ENCODE measurements at regions not wholly inside any gene's neighbourhood (a gene's known extent, or its start where the extent isn't known, plus 50 kb on each side); places are given as distances from the start of the nearest gene placed in this dataset.
A peak's percentile ranks its signal among the peaks of the same experiment; 100 is the strongest.

GRCh38 chr6:26184367-26184891 lies 97.2 kb downstream of the HFE start:
- Histone ChIP-seq H3F3A (ENCODE audit: low read depth) (peaks cover 3% of the 10 kb centered on the region), H3K9me3 (ENCODE audit: insufficient read depth, low read depth, low read length) (no peaks in the 10 kb centered on the region), H3K9me2 (replicated peaks; ENCODE audit: low read depth, low read length) (no peaks in the 10 kb centered on the region), H3K79me2 (ENCODE audit: insufficient read depth, low read length) (no peaks in the 10 kb centered on the region), H4K20me1 (ENCODE audit: insufficient read depth, low read length, poor library complexity, severe bottlenecking) (no peaks in the 10 kb centered on the region), H2AFZ (ENCODE audit: low read length) (no peak overlapping the region), H3K9ac (ENCODE audit: low read depth, low read length, poor library complexity, severe bottlenecking) (peak overlapping the region; percentile 96), H3K4me2 (ENCODE audit: low read depth, low read length, poor library complexity, severe bottlenecking) (peak overlapping the region; percentile 55), H3K4me3 (ENCODE audit: low read length, poor library complexity, severe bottlenecking) (peak overlapping the region; percentile 65), H3K27me3 (ENCODE audit: insufficient read depth, low read length, poor library complexity, severe bottlenecking) (no peaks in the 10 kb centered on the region), H3K4me1 (ENCODE audit: insufficient read depth, low read length, poor library complexity, severe bottlenecking) (peaks cover 47% of the 10 kb centered on the region), H3K36me3 (ENCODE audit: insufficient read depth, low read length) (no peaks in the 10 kb centered on the region)
- TF ChIP-seq CTCF (conservative IDR thresholded peaks at IDR 0.05; ENCODE audit: low read length) (no peak), EZH2phosphoT487 (IDR thresholded peaks at IDR 0.05; ENCODE audit: borderline replicate concordance) (no peak)

- H3F3A ChIP-seq (ENCODE audit: low read depth): peaks cover 3% of the 10 kb centered on the region
- TF ChIP-seq CTCF (conservative IDR thresholded peaks at IDR 0.05; ENCODE audit: low read length) (no peak), EZH2phosphoT487 (IDR thresholded peaks at IDR 0.05; ENCODE audit: borderline replicate concordance) (no peak)
These were observed 97.8 kb downstream of the HFE start for GRCh38 chr6:26185004-26185403.

GRCh38 chr6:26185802-26186201 lies 98.6 kb downstream of the HFE start:
- Histone ChIP-seq H2AFZ (ENCODE audit: low read length) (no peak overlapping the region), H3K4me1 (ENCODE audit: insufficient read depth, low read length, poor library complexity, severe bottlenecking) (peaks cover 40% of the 10 kb centered on the region), H3K9me2 (replicated peaks; ENCODE audit: low read depth, low read length) (no peaks in the 10 kb centered on the region), H3K36me3 (ENCODE audit: insufficient read depth, low read length) (no peaks in the 10 kb centered on the region), H3K4me3 (ENCODE audit: low read length, poor library complexity, severe bottlenecking) (no peak overlapping the region), H4K20me1 (ENCODE audit: insufficient read depth, low read length, poor library complexity, severe bottlenecking) (no peaks in the 10 kb centered on the region), H3K9ac (ENCODE audit: low read depth, low read length, poor library complexity, severe bottlenecking) (peak overlapping the region; percentile 96), H3K9me3 (ENCODE audit: insufficient read depth, low read depth, low read length) (no peaks in the 10 kb centered on the region), H3K4me2 (ENCODE audit: low read depth, low read length, poor library complexity, severe bottlenecking) (peak overlapping the region; percentile 55), H3K79me2 (ENCODE audit: insufficient read depth, low read length) (no peaks in the 10 kb centered on the region), H3F3A (ENCODE audit: low read depth) (peaks cover 3% of the 10 kb centered on the region), H3K27me3 (ENCODE audit: insufficient read depth, low read length, poor library complexity, severe bottlenecking) (no peaks in the 10 kb centered on the region)
- TF ChIP-seq EZH2phosphoT487 (IDR thresholded peaks at IDR 0.05; ENCODE audit: borderline replicate concordance) (no peak), CTCF (conservative IDR thresholded peaks at IDR 0.05; ENCODE audit: low read length) (no peak)

More at GRCh38 chr6:26185004-26185403, 97.8 kb downstream of the HFE start:
- peaks cover 47% of the 10 kb centered on the region for H3K4me1 ChIP-seq (ENCODE audit: insufficient read depth, low read length, poor library complexity, severe bottlenecking)
- no peaks in the 10 kb centered on the region for H4K20me1 ChIP-seq (ENCODE audit: insufficient read depth, low read length, poor library complexity, severe bottlenecking)
- no peaks in the 10 kb centered on the region for H3K9me2 ChIP-seq (replicated peaks; ENCODE audit: low read depth, low read length)
- peak overlapping the region; percentile 96 for H3K9ac ChIP-seq (ENCODE audit: low read depth, low read length, poor library complexity, severe bottlenecking)
- H3K9me3 ChIP-seq (ENCODE audit: insufficient read depth, low read depth, low read length): no peaks in the 10 kb centered on the region
- H3K4me3 ChIP-seq (ENCODE audit: low read length, poor library complexity, severe bottlenecking): peak overlapping the region; percentile 65
- no peaks in the 10 kb centered on the region for H3K36me3 ChIP-seq (ENCODE audit: insufficient read depth, low read length)
- no peaks in the 10 kb centered on the region for H3K79me2 ChIP-seq (ENCODE audit: insufficient read depth, low read length)
- no peaks in the 10 kb centered on the region for H3K27me3 ChIP-seq (ENCODE audit: insufficient read depth, low read length, poor library complexity, severe bottlenecking)
- H2AFZ ChIP-seq (ENCODE audit: low read length): no peak overlapping the region
- peak overlapping the region; percentile 55 for H3K4me2 ChIP-seq (ENCODE audit: low read depth, low read length, poor library complexity, severe bottlenecking)
